HG02759 (cell line): ENCODE measurements at regions not wholly inside any gene's neighbourhood (a gene's known extent, or its start where the extent isn't known, plus 50 kb on each side); places are given as distances from the start of the nearest gene placed in this dataset.

Experiments used
- ATAC-seq: cut with Tn5 transposase; IDR thresholded peaks from one replicate; pipeline ENCODE4 v1.9.1; 2021; ENCODE audit warnings: mild to moderate bottlenecking, moderate library complexity; ENCODE audit not compliant: unreplicated experiment

DNA sequence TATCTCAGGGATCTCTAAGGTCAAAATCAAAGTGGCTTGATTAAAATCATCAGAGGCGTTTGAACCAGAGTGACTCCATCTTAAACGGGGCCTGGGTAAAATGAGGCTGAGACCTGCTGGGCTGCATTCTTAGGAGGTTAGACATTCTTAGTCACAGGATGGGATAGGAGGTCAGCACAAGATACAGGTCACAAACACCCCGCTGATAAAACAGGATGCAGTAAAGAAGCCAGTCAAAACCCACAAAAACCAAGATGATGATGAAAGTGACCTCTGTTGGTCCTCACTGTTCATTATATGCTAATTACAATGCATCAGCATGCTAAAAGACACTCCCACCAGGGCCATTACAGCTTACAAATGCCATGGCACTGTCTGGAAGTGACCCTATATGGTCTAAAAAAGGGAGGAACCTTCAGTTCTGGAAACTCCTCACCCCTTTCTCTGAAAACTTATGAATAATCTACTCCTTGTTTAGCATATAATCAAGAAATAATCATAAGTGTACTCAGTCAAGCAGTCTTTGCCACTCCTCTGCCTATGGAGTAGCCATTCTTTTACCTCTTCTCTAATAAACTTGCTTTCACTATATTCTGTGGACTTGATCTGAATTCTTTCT is 143.3 kb upstream of the SLCO3A1 start:
- no peak for ATAC-seq

- ATAC-seq: no peak
These were observed 142.0 kb upstream of the SLCO3A1 start for GRCh38 chr15:91711384-91712033.

DNA sequence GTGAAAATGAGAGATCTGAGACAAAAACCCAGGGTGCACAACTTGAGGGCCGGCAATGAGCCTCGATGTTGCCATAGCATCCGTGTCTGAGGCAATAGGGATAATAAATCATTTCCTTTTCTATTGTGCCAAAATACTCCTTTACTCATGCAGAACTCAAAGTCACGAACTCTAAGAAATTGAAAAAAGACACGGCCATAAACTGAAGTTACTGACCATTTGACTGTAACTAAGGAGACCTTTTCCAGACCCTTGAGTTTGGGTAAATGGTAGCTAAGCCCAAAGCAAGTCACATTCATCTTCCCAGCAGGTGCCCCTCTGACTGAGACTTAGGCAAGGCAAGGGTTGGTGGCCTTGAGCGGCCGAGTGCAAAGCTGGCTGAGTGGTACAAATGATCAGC is 141.2 kb upstream of the SLCO3A1 start:
- no peak for ATAC-seq

- ATAC-seq: no peak
These were observed 137.0 kb upstream of the SLCO3A1 start for GRCh38 chr15:91716536-91716935.

DNA sequence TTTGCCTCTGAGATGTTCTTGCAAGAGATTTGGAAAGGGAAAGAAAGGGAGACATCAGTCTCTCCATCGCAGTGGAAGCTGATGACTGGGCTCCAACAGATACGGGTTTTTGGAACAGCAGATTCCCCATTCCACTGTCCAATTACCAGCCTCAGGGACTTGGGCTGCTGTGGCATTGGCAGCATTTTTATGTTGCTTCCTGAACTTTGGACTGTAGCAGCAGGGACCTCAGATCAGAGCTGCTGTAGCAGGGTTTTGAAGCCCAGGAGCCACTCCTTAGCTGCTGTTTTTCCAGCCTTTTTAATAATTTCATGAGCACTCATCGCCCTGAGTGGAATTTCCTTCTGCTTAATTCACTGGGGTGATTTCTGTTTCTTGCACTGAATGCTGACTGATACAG is 135.7 kb upstream of the SLCO3A1 start:
- no peak for ATAC-seq

DNA sequence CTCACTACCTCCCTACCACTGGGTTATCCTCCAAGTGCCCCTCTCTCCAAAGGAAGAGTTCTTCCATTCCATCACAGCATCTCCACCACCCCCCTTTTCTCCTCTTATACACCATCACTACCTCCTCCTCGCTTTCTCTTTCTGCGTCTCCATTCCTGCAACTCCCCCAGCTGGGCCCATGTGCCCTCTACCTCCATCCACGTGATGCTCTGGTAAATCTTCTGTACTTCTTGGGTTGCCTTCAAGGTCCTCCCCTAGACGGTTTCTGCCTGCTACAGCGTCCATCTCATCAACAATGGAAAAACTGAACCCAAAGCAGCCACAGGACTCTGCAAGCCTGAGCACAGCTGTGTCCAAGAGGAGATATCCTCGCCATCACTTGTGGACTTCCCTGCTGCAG is 129.5 kb upstream of the SLCO3A1 start:
- ATAC-seq: no peak

DNA sequence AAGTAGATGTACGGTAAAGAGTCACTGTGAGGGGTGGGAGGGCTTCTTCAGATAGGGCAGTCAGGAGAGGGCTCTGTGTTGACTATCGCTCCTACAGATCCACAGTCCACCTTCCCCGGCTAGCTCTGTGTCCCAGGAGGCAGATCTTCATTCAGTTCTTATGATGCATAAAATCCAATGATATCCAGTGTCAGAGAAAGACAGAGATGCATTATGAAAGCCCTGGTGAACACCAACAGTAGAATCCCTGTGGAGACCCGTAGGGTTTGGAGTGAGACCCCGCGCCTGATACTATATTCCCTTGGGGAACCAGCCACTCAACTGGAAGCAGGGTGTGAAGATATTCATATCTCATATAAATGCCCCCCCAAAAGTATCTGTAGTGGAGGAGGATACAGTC is 119.8 kb upstream of the SLCO3A1 start:
- no peak for ATAC-seq

- no peak for ATAC-seq
These were observed 116.2 kb upstream of the SLCO3A1 start for GRCh38 chr15:91737151-91737818.

DNA sequence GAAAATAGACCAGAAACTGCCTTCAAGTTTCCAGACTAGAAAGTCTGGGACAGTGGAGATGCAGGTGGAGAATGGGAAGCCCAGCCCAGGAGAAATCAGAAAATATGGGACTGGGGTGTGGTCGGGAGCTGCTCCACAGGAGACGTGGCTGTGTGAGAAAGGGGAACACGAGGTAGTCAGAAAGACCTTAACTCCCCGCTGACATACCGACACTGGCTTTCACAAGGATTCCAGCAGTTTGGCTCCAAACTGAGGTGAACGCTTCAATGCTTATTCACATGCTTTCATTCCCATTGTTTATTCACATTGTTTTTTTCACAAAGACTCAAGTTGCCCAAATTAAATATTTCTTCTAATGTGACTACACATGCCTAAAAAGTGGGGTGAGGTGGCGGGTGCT is 111.5 kb upstream of the SLCO3A1 start:
- ATAC-seq: no peak

- ATAC-seq: no peak
These were observed 101.9 kb upstream of the SLCO3A1 start for GRCh38 chr15:91751611-91752010.

GRCh38 chr15:91752081-91752785 is 101.3 kb upstream of the SLCO3A1 start:
- ATAC-seq: no peak

DNA sequence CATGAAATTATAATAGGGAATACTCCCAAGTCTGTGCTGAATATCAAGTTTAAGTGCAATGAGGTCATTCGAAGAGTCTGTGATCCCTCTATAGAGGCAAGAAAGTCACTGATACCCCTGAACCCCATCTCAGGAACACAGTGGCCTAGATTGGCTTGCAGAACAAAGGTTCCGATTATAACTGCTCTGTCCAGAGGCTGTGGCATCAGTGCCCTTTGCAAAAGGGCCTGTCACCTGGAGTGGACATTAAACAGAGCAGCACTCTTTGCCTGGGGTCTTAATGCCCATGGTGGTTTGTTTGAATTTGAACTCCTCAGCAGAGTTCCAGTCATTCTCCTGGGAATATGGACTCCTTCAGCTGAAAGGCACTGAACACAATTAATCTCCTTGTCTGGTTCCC is 93.9 kb upstream of the SLCO3A1 start:
- ATAC-seq: no peak

- no peak for ATAC-seq
These were observed 87.8 kb upstream of the SLCO3A1 start for GRCh38 chr15:91765660-91766059.

DNA sequence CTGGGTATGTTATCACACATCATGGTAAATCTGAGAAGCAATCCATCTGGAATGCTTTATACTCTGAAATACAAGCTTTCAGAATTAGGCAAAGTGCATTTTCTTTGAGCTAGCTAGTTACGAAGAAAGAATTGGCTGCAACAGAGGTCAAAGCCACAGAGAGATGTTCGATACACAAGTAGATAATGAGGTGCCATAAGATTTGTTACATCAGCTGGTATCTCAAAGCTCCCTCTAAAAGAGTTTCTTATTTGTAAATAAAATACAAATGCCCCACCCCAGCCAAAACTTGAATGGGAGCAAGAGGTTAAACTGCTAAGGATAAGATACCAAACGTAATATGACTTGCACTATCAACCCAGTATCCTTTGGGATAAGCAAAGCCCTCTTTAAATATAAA is 84.0 kb upstream of the SLCO3A1 start:
- no peak for ATAC-seq

GRCh38 chr15:91769894-91770293 is 83.6 kb upstream of the SLCO3A1 start:
- no peak for ATAC-seq

GRCh38 chr15:91776104-91776503 is 77.4 kb upstream of the SLCO3A1 start:
- no peak for ATAC-seq

GRCh38 chr15:91779960-91780359 is 73.5 kb upstream of the SLCO3A1 start:
- ATAC-seq: no peak

DNA sequence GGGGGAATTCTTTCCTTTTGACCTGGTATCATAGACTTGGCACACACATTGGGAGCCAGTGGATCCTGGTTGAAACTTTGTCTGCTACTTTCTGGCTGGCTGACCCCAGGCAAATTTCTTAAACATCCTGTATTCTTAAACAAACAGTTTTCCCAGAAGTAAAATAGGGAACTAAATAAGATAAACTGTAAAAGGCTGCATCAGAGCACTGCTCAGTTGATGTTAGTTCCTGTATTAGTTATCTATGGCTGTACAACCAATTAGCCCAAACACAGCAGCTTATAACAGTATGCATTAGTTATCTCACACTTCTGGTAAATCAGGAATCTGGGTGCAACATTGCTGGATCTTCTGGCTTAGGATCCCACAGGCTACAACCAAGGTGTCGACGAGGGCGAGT is 73.1 kb upstream of the SLCO3A1 start:
- ATAC-seq: no peak

- ATAC-seq: no peak
These were observed 71.3 kb upstream of the SLCO3A1 start for GRCh38 chr15:91782221-91782620.

DNA sequence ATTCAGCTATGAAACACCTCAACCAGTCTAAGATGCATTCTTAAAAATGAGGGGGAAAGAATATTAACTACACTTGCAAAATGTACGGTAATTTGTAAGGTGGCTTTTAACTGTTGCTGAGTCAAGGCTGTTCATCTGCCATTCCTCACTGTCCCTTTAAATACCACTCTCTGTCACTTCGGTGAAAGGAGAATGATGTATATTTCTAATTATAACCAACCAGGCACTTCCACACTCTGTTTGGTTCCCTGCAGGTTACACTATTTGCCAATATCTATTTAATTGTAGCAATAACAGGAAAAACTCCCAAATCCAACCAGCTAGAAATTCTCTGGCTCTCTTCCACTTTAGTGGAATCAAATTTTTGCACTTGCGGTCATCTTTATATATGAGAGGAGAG is 70.5 kb upstream of the SLCO3A1 start:
- no peak for ATAC-seq

DNA sequence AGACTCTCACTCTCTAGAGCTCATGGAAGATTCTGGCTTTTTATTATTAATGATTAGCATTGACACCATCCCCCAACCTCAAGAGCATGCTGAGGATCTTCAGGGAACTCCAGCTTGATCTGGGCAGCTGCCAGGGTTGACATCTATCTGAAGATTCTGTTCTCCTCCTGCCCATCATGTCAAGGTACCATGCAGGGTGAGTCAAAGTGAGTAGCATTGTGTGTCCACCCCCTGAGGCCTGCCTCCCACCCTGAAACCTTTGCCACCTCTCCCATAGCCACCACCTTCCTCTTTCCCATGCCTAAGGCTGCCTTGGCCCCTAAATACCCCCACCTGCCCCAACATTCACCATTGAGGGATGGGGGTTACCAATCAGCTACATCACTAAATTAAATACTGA is 70.1 kb upstream of the SLCO3A1 start:
- ATAC-seq: no peak
